GM18868 (cell line): ENCODE measurements at regions not wholly inside any gene's neighbourhood (a gene's known extent, or its start where the extent isn't known, plus 50 kb on each side); places are given as distances from the start of the nearest gene placed in this dataset.

ENCODE experiments used
- ATAC-seq: cut with Tn5 transposase; IDR thresholded peaks from one replicate; pipeline ENCODE4 v1.9.1; 2021; ENCODE audit warnings: mild to moderate bottlenecking, moderate library complexity; ENCODE audit not compliant: unreplicated experiment

DNA sequence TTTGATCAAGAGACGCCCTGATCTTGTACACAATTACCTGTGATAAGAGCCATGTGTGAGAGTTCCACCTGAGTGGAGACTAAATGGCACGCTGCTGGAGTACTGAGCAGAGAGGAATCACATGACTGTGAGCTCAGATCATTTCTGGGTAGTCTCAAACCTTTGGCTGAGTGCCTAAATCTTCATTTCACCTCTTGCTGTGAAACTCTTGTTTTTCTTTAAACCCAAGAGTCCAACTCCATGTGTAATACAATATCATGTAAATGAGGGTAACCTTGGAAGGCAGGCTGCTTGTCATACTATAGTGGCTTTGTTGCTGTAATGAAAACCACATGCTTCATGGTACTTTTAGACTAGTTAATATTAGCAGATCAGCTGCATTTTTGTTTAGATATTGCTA is 156.9 kb downstream of the CAND1 start:
- peak; percentile 46 for ATAC-seq

GRCh38 chr12:67427336-67427735 is 158.2 kb downstream of the CAND1 start:
- ATAC-seq, result no peak

- no peak for ATAC-seq
These were observed 159.3 kb downstream of the CAND1 start for GRCh38 chr12:67428431-67428830.

- no peak for ATAC-seq
These were observed 161.7 kb downstream of the CAND1 start for GRCh38 chr12:67430708-67431335.

DNA sequence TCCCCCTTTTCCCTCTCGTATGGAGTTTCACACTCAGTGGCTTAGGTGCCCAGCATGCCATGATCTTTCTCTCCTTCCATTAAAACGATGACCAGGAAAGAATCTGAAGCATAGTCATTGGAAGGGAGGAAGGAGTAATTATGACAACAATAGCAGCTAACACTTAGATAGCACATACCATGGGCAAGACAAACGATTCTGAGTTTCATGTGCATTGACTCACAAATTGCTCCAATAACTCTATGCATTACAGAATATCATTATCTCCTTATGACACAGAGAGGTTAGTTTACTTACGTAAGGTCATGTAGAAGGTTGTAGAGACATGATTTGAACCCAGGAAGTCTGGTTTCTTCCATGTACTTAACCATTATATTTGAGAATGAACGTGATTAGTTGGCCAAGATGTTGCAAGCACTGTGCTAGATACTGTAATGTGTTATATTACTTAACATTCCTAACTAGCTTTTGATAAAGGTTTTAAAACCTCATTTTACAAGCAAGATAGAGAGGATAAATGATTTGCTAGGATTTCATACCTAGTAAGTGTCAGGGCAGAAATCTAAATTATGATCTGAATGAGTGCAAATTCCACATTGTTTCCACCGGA is 162.4 kb downstream of the CAND1 start:
- ATAC-seq, result no peak

- ATAC-seq, result peak; percentile 79
These were observed 164.4 kb downstream of the CAND1 start for GRCh38 chr12:67433385-67434175.

- peak; percentile 62 for ATAC-seq
These were observed 165.7 kb downstream of the CAND1 start for GRCh38 chr12:67434671-67435370.

GRCh38 chr12:67436230-67436629 is 167.1 kb downstream of the CAND1 start:
- no peak for ATAC-seq

DNA sequence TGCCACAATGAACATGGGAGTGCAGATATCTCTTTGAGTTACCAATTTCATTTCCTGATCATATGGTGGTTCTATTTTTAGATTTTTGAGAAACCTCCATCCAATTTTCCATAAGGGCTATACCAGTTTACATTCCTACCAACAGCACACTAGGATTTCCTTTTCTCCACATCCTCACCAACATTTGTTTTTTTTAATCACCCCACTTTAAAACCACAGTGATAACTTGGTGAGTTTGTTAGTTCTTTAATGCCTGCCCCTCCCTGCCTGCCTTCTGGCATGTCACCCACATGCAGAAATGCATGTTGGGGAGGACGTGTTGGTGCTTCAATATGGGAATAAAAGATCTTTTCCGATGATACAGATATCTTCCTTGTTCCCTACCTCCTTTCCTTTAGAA is 167.9 kb downstream of the CAND1 start:
- no peak for ATAC-seq

DNA sequence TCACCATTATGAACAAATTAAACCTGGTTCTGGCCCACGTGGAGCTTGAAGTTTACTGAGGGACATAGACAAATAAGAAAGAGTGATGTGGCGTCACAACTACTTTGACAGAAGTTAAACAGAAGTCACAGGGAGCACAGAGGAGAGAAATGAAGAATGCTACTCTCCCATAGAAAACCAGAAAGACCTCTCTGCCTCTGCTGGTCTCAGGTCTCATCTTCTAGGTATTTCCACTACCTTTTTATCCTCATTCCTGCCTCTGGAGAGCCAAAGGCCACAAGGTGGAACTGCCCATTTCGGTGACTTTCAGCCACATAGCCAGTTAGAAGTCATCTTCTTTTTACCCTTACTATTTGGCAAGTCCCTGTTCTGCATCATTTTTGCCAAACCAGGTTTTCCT is 170.5 kb downstream of the CAND1 start:
- ATAC-seq, result no peak

DNA sequence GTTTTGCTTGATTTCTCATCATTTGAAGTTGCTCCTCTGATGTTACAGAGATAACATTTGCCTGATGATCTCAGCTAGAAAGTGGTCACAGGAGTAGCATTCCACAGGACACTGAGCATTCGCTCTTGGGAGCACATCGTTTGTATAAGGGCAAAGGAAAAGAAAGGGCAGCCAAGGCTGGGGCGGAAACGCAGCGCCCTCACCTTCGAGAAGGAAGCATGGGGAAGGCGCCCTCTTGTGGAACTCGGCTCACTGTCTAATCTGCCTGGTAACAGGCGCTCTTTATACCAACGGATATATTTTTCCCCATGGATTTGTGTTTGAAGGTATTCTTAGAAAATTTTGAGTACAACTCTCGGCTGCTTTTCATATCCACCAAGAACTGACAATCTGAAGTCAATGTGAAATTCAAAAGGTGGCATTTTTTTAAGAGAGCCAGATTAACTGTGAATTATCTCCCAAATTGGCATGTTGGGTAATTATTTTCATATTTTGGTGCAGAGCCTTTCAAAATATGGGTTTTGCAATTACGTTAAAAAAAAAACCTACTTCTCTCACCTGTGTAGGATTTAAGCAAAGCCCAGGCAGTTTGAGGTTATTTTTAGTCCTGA is 172.7 kb downstream of the CAND1 start:
- ATAC-seq, result peak; percentile 78

- no peak for ATAC-seq
These were observed 173.2 kb downstream of the CAND1 start for GRCh38 chr12:67442347-67442841.

- ATAC-seq, result no peak
These were observed 173.7 kb downstream of the CAND1 start for GRCh38 chr12:67442896-67443295.

DNA sequence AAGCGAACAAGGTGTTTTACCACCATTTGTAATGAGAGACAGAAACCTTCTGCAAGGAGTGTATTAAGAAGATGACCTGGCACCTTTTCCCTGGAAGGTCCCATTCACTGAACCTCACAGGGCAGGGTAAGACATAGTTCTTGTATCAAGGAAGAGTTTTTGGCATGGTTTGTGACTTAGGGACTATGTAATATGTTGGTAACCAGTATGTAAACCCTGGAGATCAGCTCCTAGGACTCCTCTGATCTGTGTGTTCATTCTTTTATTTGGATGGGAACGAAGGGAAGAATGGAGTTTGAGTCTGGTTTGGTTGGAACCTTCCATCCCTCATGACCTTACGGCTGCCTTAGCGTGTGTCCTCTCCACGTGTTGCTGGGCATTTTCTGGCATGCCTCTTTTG is 175.4 kb downstream of the CAND1 start:
- no peak for ATAC-seq

DNA sequence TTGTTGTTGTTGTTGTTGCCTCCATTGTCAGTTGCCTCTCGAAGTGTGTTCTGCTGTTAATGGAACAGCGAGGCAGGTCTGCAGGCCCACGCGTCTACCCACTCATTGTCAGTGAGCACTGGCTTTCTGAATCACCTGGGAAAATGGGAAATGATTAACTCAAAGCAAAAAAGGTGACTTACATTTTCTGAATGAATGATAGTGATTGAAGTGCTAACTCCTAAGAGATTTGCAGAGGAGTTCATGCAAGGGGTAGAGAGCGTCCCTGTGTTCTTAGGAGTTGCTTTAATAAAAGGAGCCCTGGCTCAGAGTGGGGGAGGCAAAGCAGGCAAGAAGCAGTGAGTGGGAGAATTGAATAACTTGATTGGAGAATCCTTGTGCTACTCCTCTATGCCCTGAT is 177.6 kb downstream of the CAND1 start:
- no peak for ATAC-seq

DNA sequence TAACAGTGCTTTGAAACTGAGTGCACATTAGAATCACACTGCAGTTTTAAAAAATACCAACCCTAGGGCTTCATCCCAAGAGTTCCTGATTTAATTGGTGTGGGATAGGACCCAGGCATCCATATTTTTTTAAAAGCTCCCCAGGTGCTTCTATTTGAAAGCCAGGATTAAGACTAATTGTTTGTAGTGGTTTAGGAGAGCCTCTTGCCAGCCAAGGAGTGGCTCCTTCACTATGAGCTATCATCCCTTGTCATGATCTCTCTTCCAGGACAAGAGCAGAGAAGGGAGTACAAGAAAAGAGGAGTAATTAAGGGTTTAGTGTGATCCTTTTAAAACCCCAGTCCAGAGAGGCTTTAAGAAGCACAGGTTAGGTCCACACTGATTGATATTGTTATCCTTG is 178.0 kb downstream of the CAND1 start:
- ATAC-seq, result no peak

DNA sequence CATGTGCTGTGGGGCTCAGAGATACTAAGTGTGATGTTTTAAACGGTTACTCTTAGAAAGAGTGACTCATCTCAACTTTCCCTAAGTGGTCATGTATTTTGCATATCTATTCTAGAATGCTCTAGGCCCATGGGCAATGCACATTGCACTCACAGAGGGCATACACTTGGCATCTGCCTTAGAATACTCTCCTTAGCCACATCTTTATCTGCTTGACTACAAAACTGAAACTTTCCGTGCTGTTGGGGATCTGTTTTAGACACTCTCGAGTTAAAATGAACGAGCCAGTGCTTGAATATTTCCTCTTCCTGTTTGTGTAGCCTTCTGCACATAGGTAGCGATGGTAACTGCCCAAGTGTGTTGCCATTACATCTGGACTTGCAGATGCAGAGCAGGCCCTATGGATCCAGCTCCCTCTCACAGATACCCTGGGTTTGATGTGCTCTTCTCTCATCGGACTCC is 180.5 kb downstream of the CAND1 start:
- ATAC-seq, result peak; percentile 69

- ATAC-seq, result no peak
These were observed 181.3 kb downstream of the CAND1 start for GRCh38 chr12:67450441-67450840.

DNA sequence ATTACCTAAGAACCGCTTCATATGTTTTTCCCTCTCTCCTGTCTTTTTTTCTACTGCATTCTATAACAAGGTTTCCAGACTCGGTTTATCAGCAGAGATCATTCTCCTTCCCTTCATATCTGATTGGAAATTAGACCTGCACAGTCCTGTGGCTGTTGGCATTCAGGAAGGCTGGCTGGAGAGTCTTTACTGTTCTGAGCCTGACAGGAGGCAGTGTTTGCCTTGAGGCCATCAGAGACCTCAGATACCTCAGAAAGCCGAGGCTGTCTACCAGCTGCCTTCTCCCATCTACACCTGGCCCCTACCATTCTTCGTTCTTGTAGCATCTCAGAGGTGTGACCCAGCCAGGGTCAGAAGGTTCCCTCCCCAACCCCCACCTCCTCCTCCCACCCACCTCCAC is 182.0 kb downstream of the CAND1 start:
- ATAC-seq, result no peak

DNA sequence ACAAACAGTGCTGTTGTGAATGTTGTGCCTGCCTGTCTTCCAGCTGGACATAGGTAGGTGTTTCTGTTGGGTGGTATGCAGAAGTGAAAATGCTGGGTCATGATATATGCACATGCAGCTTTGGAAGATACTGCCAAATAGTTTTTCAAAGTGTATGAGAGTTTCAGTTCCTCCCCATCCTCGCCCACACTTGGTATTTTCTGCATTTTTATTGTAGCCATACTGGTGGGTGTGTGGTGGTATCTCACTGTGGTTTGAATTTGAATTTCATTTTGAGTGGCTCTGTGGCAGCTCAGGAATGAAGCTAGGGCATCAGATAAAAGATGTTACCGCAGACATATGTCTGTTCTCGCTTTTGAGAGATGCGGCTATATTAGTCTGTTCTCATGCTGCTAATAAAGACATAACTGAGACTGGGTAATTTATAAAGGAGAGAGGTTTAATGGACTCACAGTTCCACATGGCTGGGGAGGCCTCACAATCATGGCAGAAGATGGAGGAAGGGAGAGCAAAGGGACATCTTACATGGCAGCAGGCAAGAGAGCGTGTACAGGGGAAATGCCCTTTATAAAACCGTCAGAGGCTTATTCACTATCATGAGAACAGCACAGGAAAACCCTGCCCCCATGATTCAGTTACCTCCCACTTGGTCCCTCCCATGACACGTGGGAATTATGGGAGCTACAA is 183.1 kb downstream of the CAND1 start:
- peak; percentile 78 for ATAC-seq
